SK-N-SH (cell line): ENCODE measurements at regions not wholly inside any gene's neighbourhood (a gene's known extent, or its start where the extent isn't known, plus 50 kb on each side); places are given as distances from the start of the nearest gene placed in this dataset.

ENCODE experiments used
- CHD2 ChIP-seq: fragments of 150-350 bp; IDR thresholded peaks from 2 replicates; pipeline ENCODE4 v1.6.1; 2018; ENCODE audit warnings: low read length; ENCODE audit not compliant: partially characterized antibody
- CTCF ChIP-seq: fragments of 200-600 bp; sonication (generic); IDR thresholded peaks from 2 replicates; pipeline ENCODE4 v1.6.1; 2017; ENCODE audit warnings: antibody characterized with exemption, mild to moderate bottlenecking, moderate library complexity
- EP300 ChIP-seq, 2 experiments: IDR thresholded peaks; 2 replicates each; pipeline versions ENCODE4 v1.4.0 to v1.6.1; 2012; ENCODE audit warnings: borderline replicate concordance in 1 of 2, low read depth in 1 of 2, low read length in 1 of 2
- EZH2phosphoT487 ChIP-seq: fragments of 200-600 bp; sonication (generic); IDR thresholded peaks from 2 replicates; pipeline ENCODE4 v1.6.1; 2017; ENCODE audit warnings: low read depth, mixed run types, mild to moderate bottlenecking, antibody characterized with exemption, moderate library complexity, borderline replicate concordance
- FOSL2 ChIP-seq: IDR thresholded peaks from 2 replicates; pipeline ENCODE4 v1.4.0; 2012; ENCODE audit warnings: low read depth, mild to moderate bottlenecking, moderate library complexity, borderline replicate concordance
- MXI1 ChIP-seq: IDR thresholded peaks from 2 replicates; pipeline ENCODE4 v1.6.1; 2012; ENCODE audit warnings: mild to moderate bottlenecking, low read depth, low read length, improper control_type of control experiment
- POLR2AphosphoS5 ChIP-seq: IDR thresholded peaks from 2 replicates; pipeline ENCODE4 v1.6.1; 2012; ENCODE audit warnings: low read depth, low read length
- RCOR1 ChIP-seq: fragments of 150-350 bp; IDR thresholded peaks from 2 replicates; pipeline ENCODE4 v1.6.1; 2017; ENCODE audit warnings: antibody characterized with exemption, low read length
- SMC3 ChIP-seq: IDR thresholded peaks from 2 replicates; pipeline ENCODE4 v1.6.1; 2012; ENCODE audit warnings: low read depth, low read length, improper control_type of control experiment
- TAF1 ChIP-seq: IDR thresholded peaks from 2 replicates; pipeline ENCODE4 v1.6.1; 2012; ENCODE audit warnings: low read depth, mild to moderate bottlenecking, low read length, moderate library complexity, borderline replicate concordance
- USF2 ChIP-seq: fragments of 150-350 bp; IDR thresholded peaks from 2 replicates; pipeline ENCODE4 v1.6.1; 2017; ENCODE audit warnings: antibody characterized with exemption, low read length, low read depth, borderline replicate concordance
- YY1 ChIP-seq: IDR thresholded peaks from 2 replicates; pipeline ENCODE4 v1.4.0; 2012; ENCODE audit warnings: low read depth, mild to moderate bottlenecking
- ZBTB33 ChIP-seq: IDR thresholded peaks from 2 replicates; pipeline ENCODE4 v1.4.0; 2012; ENCODE audit warnings: low read depth, borderline replicate concordance

- TF ChIP-seq EZH2phosphoT487, result no peak
- TF ChIP-seq CTCF, result no peak
- no peak for TF ChIP-seq FOSL2
- TF ChIP-seq POLR2AphosphoS5, result no peak
- TF ChIP-seq ZBTB33, result no peak
- no peak for TF ChIP-seq USF2
- TF ChIP-seq EP300 (IDR thresholded peaks at IDR 0.05; ENCODE audit: borderline replicate concordance in 1 of 2, low read depth in 1 of 2, low read length in 1 of 2), result no peak
- TF ChIP-seq CHD2, result no peak
- TF ChIP-seq TAF1, result no peak
- TF ChIP-seq SMC3, result no peak
- TF ChIP-seq YY1, result no peak
- TF ChIP-seq RCOR1, result no peak
- no peak for TF ChIP-seq MXI1
Observed at GRCh38 chr6:82030761-82031503, 216.6 kb downstream of the IBTK start.
